ENCODE measurements at regions not wholly inside any gene's neighbourhood (a gene's known extent, or its start where the extent isn't known, plus 50 kb on each side); places are given as distances from the start of the nearest gene placed in this dataset.

DNA sequence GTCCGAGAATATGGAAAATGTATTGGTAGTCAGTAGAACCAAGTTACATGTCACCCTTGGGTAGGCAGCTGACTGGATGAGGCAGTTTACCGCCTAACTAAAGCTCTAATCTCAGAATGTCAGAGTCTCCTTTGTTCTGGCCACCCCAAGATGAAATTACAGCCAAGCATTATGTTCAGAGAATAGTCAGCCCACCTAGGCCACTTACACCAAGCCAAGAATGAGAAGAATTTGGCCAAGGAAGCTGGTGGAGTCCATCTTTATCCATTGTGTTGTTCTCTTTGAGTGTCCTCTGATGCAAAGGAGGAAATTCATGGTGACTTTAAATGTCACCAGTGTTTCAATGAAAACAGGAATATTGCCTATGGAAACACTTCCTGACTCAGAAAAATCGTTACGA is 275.1 kb upstream of the MAP3K1 start:
- DNase-seq: no peak

DNA sequence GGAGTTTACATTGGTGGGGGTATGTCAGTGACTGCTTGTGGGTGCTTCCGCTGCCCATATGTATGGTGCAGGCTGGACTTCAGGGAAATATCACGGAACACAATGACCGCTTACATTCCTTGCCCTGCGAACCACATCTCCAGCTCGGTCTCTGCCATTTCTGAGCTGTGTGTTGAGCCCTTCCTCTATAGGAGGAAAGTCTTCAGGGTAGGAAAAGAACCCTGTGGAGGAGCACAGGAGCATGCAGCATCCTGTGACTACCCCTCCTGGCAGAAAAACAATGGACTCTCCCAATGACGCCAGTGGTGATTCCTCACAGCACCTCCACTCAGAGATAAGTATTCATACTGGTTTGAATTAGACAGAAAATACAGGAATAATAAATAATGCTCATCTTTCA is 276.8 kb upstream of the MAP3K1 start:
- DNase-seq: no peak

DNA sequence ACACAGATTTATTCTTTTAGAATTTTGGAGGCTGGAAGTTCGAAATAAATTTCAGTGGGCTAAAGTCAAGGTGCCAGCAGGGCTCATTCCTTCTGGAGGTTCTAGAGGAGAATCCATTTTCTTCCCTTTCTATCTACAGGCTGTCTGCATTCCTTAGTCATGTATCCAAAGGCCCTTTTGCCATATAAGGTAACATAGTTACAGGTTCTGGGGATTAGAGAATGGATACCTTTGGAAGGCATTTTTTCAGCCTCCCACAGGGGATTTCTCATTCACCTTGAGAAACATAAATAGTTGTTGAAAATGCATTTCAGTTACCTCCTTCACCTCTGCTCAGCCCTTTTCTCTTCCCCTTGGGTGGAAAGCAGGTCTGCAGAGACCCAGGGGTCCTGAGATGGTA is 280.0 kb upstream of the MAP3K1 start:
- no peak for DNase-seq

DNA sequence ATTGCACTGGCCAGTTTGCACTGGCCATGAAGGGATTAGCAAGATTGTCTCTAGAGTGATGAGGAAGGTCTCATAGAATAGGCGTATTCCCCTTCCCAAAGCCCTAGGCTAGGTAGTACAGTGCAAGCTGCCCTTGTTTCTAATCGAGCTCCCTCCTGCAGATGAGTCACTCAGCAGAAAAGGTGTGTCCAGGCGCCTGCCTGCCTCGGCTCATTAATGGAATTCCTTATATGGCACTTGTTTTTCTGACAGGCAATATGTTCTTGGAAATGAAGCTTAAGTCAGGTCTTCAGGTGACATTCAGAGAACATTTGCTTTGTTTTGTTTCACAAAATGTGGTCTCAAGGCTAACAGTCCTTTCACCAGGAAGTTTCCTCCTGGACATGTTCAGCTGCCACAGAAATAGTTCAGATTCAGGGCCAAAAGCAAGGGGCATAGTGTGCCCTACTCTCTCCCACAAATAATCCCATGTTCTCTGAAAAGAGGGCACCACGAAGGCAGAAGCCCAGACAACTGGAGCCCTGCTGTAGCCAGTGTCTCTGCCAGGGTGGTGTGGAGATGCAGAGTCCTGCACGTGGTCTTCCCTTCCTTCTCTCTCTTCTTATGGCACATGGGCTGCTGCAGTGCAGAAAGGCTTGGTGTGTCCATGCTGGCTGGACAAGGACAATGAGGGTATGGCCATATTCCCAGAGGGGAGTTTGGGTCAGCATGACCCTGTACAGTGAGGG is 281.1 kb upstream of the MAP3K1 start:
- peak; percentile 22 for DNase-seq

DNA sequence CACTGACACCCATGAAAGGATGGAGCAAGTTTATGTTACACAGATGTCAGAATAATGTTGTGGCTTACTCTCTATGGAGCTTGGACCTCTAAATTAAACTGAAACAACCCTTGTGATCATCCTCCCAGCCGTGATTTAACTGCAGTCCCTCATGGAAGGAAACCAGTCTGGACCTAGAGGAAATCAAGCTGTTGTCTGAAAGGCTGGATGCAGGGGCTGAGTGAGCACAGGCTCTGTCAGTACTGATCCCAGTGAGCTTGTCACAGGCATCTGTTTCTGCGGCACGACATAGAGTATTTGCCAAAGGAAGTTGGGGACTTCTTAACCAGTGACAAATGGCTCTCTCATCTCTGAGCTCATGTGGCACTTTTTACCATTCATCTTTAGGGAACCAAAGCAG is 282.9 kb upstream of the MAP3K1 start:
- DNase-seq: no peak

DNA sequence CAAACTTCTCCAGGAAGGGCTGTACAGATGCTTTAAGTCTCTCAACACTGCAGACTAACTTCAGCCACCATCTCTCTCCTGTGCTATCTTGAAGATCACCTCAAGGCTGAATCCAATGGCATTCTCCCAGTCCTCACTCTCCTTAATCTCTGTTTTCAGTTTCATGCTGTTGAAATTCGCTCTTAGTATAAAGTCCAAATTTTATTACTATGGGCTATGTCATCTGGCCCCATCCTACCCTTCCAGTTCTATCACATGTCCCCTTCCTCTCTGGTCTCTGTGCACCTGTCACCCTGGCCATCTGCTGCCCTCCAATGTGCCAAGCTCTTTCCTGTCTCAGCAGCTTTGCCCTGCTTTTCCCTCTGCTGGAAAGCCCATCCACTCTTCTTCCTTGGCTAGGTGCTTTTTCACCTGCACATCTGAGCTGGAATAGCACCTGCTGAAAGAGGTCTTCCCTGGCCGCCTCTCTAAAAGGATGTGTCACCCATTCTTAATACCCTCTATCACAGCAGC is 284.7 kb upstream of the MAP3K1 start:
- no peak for DNase-seq

DNA sequence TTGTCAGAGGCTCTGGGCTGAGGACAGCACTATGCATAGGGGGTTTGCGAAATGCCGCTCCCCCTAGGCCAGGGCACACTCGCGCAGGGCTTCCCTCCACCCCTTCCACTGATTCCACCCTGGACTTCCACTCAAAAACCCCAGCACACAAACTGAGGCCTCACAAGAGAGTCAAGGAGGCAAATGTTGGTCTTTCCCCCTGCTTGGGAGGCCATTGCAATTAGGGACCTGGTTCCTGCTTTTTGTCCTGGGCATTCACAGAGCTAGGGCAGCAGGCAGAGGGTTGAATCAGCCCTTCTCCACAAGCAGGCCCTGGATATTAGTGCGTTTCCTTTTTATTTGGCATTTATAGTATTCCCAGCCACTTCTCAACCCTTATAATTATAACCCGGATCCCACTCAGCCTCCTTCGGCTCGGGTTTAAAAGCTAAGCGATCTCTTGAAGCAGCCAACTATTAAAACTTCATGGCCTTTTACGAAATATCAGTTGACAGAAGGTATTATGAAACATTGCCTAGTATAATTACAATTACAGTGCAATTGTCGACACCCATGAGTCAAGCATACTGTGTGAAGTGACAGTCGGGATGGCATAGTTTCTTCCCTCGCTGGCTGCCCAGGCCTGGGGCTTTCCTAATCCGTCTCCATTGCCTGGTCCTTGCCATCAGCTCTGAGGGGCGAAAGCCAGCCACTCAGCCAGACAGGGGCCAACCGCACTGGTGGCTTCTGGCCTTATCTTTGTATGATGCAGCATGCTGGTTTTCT is 285.5 kb upstream of the MAP3K1 start:
- DNase-seq: no peak

DNA sequence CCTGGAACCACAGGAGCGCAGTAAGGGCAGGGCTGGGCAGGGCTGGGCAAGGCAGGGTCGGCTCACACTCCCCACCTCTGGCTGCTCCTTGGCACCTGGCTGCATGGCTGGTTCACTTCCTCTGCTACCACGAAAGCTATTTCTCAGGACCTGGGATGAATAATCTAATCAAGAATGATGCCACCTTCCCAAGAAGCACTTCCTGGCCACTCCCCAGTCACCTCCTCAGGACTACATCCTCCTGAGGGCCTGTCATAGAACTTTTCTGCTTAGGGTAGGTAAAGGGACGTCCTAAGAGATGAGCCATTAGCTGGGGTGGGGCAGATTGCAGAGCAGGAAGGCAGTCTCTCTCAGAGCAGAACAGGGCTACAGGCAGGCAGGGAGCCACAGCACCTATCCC is 288.2 kb upstream of the MAP3K1 start:
- no peak for DNase-seq

DNA sequence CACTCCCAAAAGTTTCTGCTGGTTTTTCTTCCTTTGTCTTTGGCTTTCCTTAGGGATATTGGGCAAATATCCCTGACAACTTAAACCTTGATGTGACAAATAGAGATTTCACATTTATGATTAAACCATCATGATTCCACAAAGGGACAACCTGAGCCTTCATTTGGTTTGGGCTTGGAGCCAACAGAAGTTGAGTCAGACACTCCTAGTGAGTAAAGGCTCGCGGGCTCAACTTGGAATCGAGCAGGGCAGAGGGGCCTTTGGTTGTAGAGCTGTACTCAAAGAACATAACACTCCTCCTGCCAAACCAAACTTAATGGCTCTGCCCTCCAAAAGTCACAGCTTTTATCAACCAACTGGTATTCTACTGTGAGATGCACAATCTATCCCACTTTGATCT is 290.2 kb upstream of the MAP3K1 start:
- no peak for DNase-seq

DNA sequence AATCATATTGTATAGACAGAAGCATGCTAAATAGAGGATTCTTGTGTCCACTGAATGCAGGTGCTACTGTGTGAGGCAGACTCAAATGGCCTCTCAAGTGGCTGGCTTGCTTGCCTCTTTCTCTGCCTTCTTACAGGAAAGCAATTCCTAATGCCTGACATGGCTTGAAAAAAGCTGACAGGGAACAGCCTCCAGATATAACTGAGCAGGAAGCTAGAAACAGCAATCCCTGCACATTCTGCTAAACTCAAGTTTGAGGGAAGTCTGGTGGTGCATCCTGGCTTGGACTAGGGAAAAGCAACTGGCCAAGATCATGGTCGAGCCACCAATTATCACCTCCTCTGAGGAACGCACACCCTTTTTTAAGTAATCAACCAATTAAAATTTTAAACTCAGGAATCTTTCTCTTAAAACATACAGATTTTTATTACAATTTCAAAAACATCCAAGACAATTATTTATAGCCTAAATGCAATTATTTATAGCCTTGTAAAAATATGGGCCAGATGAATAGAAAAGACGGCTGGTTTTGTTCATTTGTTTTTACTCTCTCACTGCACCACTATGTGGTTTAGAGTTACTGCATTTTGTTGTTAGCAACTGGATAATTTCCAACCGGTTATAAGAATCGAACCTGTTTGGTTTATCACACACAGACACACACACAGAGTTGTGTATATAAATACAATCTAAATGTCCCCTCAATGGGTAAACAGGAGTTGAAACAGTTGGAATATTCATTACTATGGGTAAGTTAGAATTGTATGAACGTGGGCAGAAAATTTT is 290.9 kb upstream of the ANKRD55 start:
- DNase-seq: no peak

DNA sequence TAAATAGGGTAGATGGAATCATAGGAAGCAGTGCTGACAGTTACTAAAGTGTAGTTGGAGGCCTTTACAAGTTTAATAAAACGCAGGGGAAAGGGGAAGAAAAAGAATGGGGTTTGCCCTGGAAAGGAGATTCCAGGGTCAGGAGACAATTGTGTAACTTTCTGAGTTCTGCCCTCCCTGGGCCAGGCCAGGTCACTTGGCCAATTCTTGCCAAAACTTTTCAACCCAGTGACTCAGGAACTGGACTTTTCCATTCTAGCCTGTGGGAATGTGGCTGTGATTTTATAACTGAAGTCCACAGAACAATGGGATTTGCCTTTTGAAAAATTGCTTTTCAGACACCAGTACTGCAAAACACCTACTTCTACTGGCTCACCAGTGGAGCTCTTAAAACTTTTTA is 289.8 kb upstream of the ANKRD55 start:
- DNase-seq: no peak

DNA sequence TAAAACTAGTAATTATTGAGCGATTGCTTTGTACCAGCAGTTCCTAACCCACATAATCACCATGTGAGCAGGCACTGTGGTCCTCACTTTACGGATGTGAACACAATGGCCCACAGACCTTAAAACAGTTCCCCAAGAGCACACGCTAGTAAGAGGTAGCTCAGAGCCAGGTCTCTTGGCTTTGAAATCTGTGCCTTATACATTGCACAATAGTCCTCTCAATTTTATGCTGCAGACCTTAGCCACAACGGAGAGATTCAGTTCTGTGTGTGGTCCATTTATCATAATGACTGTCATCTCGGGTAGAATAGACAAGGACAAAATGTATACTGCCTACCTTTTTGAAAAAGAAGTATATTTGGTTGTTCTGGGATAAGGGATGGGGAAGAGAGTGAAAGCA is 289.0 kb upstream of the ANKRD55 start:
- no peak for DNase-seq

DNA sequence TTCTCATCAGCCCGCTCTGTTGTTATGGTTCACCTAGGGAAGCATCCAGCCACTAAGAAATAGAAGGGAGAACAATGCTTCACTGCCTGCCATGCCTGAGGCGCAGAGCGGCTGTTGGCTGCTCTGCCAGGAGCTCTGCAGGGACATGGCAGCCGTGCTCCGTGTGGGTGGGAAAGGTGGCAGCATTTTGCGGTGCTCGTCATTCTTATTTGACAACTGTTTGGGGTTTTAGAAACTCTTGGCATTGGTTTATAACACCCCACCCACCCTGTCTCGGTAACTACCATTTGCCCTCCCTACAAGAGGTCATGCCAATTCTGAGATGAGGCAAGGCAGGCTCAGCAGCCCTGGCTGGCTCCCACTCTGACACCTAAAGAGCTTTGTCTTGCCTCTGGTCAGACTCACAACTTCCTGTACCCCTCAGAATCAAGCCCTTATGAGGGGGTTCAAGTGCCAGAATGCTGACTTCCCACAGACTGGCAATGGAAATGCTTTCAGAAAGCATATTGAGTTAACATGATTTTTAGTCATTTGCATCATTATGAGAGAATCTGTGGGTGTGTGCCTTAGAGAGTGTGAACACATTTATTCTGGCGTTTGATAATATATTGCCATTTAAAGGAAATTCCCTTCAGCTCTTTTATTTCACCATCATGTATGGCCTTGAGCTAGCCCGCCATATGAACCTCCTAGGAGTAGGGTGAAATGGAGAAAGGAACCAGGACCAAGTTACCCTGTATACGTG is 288.0 kb upstream of the ANKRD55 start:
- no peak for DNase-seq

DNA sequence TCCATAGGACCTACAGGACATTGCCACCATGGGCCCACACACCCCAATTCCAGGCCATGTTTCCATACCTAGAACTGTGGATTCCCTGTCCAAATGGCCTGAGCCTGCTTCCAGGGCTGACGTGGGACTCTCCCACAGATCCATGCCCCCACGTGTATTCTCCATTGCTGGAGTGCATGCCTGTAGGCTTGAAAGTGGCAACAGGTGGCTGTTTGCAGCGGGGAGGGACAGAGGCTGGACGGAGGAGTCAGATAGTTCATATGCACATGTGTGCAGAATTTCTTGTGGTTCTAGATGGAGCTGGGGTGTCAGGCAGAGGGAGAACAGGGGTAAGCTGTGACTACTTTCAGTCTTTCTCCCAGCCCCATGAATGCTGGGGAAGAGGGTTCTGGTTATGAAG is 285.7 kb upstream of the ANKRD55 start:
- no peak for DNase-seq

DNA sequence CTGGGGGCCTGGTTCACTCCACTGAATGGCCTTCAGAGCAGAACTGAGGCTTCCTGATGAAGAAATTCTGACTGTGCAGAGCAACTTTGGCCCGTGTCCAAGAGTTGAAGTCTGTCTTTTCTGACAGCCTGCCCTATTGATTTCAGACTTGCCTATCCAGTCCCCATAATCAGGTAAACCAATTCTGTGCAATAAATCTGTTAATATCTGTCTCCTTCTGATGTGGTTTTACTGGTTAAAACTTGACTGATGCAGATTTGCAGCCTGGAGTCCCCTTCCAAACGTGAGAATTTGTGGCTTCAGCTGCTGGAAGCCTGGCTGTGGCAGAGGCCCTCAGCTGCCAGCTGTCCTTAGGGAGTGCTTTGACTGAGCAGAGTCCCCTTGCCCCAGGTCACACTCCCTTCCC is 283.9 kb upstream of the ANKRD55 start:
- no peak for DNase-seq

DNA sequence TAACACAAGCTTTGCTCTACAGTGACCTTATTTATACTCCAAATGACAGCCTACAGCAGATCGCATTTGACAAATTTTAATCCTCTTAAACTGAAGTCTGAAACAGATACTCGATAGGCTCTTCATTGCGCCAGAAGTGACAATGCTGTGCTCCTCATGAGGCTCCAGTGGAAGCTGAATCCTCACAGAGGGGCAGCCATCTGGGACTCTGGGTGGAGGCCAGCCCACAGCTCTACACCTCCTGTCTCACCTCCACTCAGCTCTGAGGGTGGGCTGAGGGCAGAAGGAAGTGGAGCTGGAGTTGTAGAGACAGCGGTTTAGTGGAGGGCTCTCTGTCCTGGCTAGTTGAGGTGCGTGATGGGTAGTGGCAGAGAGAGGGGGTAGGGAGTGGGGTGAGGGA is 283.3 kb upstream of the ANKRD55 start:
- no peak for DNase-seq

DNA sequence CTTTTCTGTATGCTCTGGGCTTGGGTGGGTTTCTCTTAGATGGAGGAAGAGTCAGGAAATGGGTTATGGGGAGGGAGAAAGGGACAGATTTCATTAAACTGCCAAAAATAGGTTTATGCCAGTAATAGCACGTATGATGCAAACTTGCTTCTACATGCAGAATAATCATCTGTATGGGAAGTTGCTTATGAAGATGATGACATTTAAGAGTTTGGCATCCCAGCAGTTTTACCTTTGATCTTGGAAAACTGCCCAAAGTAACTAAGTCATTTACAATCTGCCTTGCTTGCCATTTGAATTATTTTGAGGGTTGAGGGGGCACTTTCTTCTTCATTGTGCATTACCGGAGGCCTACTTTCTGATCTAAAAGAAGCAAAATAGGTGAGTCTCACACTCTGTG is 282.9 kb upstream of the ANKRD55 start:
- no peak for DNase-seq

DNA sequence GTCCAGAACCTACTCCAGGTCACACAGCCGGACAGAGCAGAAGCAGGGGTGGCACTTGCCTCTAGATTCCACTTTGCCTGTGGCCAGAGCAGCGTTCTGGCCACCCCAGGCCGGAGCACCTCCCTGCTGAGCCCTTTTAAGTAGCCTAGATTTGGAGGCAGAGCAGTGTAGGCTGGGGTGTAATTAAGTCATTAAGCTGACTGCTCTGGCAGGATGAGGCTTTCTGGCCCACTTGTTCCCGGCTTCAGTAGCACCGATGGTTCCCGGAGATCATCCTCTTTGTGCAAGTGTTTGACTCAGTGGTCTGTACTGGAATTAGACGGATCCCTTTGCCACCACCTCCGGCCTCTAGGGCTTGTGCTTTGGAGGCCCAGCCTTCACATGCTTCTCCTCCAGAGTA is 281.9 kb upstream of the ANKRD55 start:
- DNase-seq: no peak

DNA sequence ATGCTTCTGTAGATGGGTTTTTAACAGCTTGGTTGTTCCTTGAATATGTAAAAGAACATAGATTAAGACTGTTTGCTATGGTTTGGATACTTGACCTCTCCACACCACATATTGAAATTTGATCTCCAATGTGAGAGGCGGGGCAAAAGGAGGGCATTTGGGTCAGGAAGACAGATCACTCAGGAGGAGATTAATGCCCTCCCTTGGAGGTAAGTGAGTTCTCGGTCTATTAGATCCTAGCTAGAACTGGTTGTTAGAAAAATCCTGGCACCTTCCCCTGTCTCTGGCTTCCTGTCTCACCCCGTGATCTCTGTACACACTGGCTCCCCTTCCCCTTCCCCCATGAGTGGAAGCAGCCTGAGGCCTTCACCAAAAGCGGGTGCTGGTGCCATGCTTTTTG is 281.1 kb upstream of the ANKRD55 start:
- no peak for DNase-seq

DNA sequence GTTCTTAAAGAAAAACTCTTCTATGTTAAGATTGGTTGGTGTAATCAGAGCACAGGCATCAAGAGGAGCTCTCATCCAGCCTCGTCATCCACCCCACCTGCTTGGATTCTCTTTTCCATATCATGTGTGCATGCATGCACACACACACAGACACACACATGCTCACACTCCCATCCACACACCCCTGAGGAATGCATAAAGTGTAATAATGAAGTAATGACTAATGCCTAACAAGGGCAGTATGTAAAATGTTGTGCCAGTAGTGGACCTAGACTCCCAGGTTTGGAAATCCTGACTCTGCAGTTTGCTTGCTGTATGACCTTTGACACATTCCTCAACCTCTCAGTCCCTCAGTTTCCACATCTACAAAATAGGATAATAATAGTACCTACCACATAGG is 280.0 kb upstream of the ANKRD55 start:
- no peak for DNase-seq

DNA sequence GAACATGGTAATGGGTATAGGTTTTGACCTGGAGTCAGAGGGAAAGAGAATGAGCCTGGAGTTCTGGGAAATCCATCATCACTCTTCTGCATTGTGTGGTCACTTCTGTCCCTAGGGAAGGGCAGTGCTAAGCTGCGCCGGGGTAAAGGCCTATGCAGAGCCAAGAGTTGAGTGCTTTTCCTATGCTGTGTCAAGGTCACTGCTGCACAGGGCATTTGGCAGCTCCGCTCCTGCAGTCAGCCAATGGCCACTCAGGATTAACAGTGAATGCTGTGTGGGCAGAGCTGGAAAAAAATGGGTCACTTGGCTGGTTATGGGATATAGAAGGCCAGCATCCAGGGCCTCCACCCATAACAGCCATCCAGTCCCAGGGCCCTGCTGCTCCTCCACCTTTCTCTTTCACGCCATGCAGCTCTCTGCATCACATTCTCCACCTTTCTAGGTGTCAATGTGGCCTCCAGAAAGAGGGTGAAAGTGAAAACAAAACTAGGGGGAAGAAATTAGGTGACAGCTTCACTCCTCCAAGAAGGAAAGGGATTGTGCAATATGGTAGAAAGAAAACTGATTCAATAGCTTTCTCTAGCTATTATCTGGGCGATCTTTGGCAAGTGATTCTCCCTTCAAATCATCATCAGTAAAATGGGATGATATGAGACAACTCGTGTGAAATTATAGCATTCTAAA is 279.3 kb upstream of the ANKRD55 start:
- DNase-seq: no peak

DNA sequence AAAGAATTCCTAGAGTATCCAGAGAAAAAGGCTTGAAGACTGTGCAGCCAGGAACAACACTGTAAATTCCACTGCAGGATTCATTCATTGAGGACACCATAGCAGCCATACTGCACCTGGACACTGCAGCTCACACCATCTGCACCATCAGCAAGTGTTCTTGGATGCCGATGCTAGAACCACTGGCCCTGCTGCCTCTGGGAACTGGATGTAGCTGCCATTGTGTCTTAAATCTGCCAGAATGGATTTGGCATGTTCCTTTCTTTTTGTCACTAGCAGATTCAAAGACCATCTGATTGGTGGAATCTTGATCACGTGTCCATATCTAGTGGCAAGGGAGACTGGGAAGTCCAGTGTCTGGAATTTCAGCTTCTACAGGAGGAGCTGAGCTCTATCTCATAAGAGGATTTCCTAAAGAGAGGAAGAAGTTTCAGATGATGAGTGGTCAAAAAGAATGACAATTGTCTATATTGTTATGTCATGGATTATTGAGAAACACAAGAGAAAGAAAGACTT is 278.3 kb upstream of the ANKRD55 start:
- no peak for DNase-seq

All from stimulated activated CD4-positive, alpha-beta T cell treated with anti-CD3 and anti-CD28 coated beads, Interleukin-4, amount 100 ng/mL, for 24 hours (primary cell).